ENCODE measurements at regions not wholly inside any gene's neighbourhood (a gene's known extent, or its start where the extent isn't known, plus 50 kb on each side); places are given as distances from the start of the nearest gene placed in this dataset.

GRCh38 chr4:166499820-166500219 is 626.8 kb downstream of the TLL1 start:
- DNase-seq, result no peak

GRCh38 chr4:166501941-166502382 is 628.9 kb downstream of the TLL1 start:
- peak; percentile 2 for DNase-seq

- DNase-seq, result no peak
Measured at GRCh38 chr4:166502660-166503059, 629.6 kb downstream of the TLL1 start.

- no peak for DNase-seq
Measured at GRCh38 chr4:166506051-166506450, 633.0 kb downstream of the TLL1 start.

GRCh38 chr4:166512267-166512666 is 639.2 kb downstream of the TLL1 start:
- no peak for DNase-seq

GRCh38 chr4:166518315-166518714 is 645.3 kb downstream of the TLL1 start:
- no peak for DNase-seq

GRCh38 chr4:166518776-166519175 is 645.7 kb downstream of the TLL1 start:
- DNase-seq, result no peak

GRCh38 chr4:166519774-166520173 is 646.7 kb downstream of the TLL1 start:
- DNase-seq, result no peak

GRCh38 chr4:166527500-166527899 is 654.5 kb downstream of the TLL1 start:
- DNase-seq, result no peak

GRCh38 chr4:166531703-166532102 is 658.7 kb downstream of the TLL1 start:
- DNase-seq, result no peak

- DNase-seq, result no peak
Measured at GRCh38 chr4:166535865-166536264, 662.8 kb downstream of the TLL1 start.

- DNase-seq, result no peak
Measured at GRCh38 chr4:166538491-166539005, 665.5 kb downstream of the TLL1 start.

- DNase-seq, result no peak
Measured at GRCh38 chr4:166546009-166546408, 673.0 kb downstream of the TLL1 start.

GRCh38 chr4:166577639-166578038 is 656.7 kb downstream of the SPOCK3 start:
- no peak for DNase-seq

- no peak for DNase-seq
Measured at GRCh38 chr4:166585491-166585890, 648.8 kb downstream of the SPOCK3 start.

- no peak for DNase-seq
Measured at GRCh38 chr4:166594326-166594946, 639.9 kb downstream of the SPOCK3 start.

- DNase-seq, result no peak
Measured at GRCh38 chr4:166600264-166600663, 634.0 kb downstream of the SPOCK3 start.

- no peak for DNase-seq
Measured at GRCh38 chr4:166602068-166602467, 632.2 kb downstream of the SPOCK3 start.

GRCh38 chr4:166622425-166622977 is 611.8 kb downstream of the SPOCK3 start:
- DNase-seq, result no peak

- DNase-seq, result no peak
Measured at GRCh38 chr4:166625018-166625637, 609.2 kb downstream of the SPOCK3 start.

GRCh38 chr4:166628454-166628853 is 605.8 kb downstream of the SPOCK3 start:
- no peak for DNase-seq

GRCh38 chr4:166635367-166635766 is 598.9 kb downstream of the SPOCK3 start:
- DNase-seq, result no peak

GRCh38 chr4:166637816-166638215 is 596.5 kb downstream of the SPOCK3 start:
- DNase-seq, result no peak

- DNase-seq, result no peak
Measured at GRCh38 chr4:166655231-166655630, 579.1 kb downstream of the SPOCK3 start.

Data from NCI-H1694 (cell line).